ENCODE measurements at regions not wholly inside any gene's neighbourhood (a gene's known extent, or its start where the extent isn't known, plus 50 kb on each side); places are given as distances from the start of the nearest gene placed in this dataset.

DNA sequence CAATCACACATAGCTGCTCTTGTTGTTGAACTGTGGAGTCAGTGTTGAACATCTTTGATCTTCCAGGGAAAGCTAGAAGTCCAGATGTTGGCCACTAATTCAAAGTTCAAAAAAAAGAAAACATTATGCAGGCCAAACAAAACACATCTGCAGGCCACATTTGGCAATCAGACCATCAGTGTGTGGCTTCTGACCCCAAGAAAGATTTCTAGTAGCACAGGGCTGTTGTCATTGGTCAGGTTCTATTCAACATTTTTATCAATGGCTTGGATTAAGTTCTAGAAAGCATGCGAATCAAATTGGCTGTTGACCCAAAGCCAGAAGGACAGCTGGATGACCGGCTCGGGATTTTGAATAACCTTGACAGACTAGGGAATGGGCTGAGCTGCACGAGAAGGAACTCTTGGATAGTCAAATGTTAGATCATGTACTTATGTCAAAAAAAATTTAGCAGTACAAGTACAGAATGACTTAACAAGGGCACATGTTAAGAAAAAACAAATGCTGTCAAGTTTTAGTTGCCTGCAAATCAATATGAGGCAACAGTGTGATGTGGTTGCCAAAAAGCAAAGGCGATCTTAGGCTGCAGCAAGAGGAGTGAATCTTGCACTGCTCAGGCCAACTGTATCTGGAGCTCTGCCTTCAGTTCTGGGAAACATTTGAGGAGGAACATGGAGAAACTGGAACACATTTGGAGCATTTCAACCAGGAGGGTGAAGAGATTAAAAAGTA, 187.6 kb downstream of the RGS9 start:
- intact Hi-C loops (cut with DNase I; ENCODE audit: low total_unique reads), result no loop called here
- WGBS, 2 donors, result 45 to 53% methylated on average over 5 of the region's 5 CpGs
- TF ChIP-seq, protein P1, sequence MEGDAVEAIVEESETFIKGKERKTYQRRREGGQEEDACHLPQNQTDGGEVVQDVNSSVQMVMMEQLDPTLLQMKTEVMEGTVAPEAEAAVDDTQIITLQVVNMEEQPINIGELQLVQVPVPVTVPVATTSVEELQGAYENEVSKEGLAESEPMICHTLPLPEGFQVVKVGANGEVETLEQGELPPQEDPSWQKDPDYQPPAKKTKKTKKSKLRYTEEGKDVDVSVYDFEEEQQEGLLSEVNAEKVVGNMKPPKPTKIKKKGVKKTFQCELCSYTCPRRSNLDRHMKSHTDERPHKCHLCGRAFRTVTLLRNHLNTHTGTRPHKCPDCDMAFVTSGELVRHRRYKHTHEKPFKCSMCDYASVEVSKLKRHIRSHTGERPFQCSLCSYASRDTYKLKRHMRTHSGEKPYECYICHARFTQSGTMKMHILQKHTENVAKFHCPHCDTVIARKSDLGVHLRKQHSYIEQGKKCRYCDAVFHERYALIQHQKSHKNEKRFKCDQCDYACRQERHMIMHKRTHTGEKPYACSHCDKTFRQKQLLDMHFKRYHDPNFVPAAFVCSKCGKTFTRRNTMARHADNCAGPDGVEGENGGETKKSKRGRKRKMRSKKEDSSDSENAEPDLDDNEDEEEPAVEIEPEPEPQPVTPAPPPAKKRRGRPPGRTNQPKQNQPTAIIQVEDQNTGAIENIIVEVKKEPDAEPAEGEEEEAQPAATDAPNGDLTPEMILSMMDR (IDR thresholded peaks at IDR 0.05), result no peak
- TF ChIP-seq POLR2A (IDR thresholded peaks at IDR 0.05), result no peak
- DNase-seq (ENCODE audit: low spot score in 2 of 2), result peak in 1 of 2 donors; percentile 63
- no peak overlapping the region for H3K4me3 ChIP-seq (ENCODE audit: low read depth, poor library complexity, severe bottlenecking)

DNA sequence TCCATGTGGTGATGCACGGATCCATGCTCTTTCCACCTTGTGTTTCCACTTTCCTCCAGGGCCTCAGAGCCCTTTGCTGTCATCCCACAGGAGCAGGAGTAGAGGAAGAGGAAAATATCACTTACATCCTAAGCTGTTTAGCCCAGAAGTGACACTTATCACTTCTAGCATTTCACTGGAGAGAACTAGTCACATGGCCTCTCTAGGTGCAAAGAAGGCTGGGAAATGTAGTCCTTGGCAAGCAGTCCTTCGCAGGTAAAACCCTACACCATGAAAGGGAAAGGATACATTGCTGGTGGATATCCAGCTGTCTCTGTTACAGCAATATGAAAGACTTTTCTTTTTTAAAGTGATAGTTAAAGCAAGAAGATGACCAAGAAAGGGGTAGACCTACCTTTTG, 185.9 kb downstream of the RGS9 start:
- intact Hi-C loops (cut with DNase I; ENCODE audit: low total_unique reads), result no loop called here
- no peak overlapping the region for H3K4me3 ChIP-seq (ENCODE audit: low read depth, poor library complexity, severe bottlenecking)
- TF ChIP-seq, protein P1 (IDR thresholded peaks at IDR 0.05), result no peak
- no peak for TF ChIP-seq POLR2A (IDR thresholded peaks at IDR 0.05)
- no peak for DNase-seq (ENCODE audit: low spot score in 2 of 2)
- 76 to 90% methylated on average over 2 of the region's 2 CpGs for WGBS, 2 donors

DNA sequence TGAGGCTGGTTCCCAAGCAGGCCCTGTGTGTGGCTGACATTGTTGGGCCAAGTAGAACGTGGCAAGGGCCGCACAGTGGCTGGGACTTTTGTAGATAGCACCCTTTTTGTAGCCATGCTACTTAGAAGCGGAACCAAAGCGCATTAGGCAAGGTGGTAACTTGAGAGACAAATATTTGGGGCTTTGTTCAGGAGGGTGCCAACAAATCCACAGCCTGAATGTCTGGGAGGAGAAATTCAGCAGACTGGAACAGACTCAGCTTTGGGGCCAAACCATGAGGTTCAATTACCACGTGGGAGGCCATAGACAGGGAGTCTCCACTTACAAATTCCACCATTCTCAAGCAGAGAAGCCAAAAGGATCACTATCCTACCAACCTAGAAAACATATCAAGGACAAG, 183.7 kb downstream of the RGS9 start:
- intact Hi-C loops (cut with DNase I; ENCODE audit: low total_unique reads), result no loop called here
- 93 to 95% methylated on average over 5 of the region's 5 CpGs for WGBS, 2 donors
- H3K4me3 ChIP-seq (ENCODE audit: low read depth, poor library complexity, severe bottlenecking), result no peak overlapping the region
- DNase-seq (ENCODE audit: low spot score in 2 of 2), result no peak
- TF ChIP-seq POLR2A (IDR thresholded peaks at IDR 0.05), result no peak
- TF ChIP-seq, protein P1 (IDR thresholded peaks at IDR 0.05), result no peak

- TF ChIP-seq, protein P1 (IDR thresholded peaks at IDR 0.05), result no peak
- no peak for TF ChIP-seq POLR2A (IDR thresholded peaks at IDR 0.05)
- DNase-seq (ENCODE audit: low spot score in 2 of 2), result no peak
- H3K4me3 ChIP-seq (ENCODE audit: low read depth, poor library complexity, severe bottlenecking), result no peak overlapping the region
- intact Hi-C loops (cut with DNase I; ENCODE audit: low total_unique reads), result no loop called here
- WGBS, 2 donors, result 76 to 84% methylated on average over 6 of the region's 6 CpGs
Observed at GRCh38 chr17:65314212-65314611, 177.0 kb downstream of the RGS9 start.

GRCh38 chr17:65312718-65313377, 175.7 kb downstream of the RGS9 start:
- no peak overlapping the region for H3K4me3 ChIP-seq (ENCODE audit: low read depth, poor library complexity, severe bottlenecking)
- 47 to 56% methylated on average over 6 of the region's 6 CpGs for WGBS, 2 donors
- intact Hi-C loops (cut with DNase I; ENCODE audit: low total_unique reads), result no loop called here

More at GRCh38 chr17:65312718-65313377, 175.7 kb downstream of the RGS9 start:
- DNase-seq (ENCODE audit: low spot score in 2 of 2), result no peak
- TF ChIP-seq, protein P1 (IDR thresholded peaks at IDR 0.05), result no peak
- TF ChIP-seq POLR2A (IDR thresholded peaks at IDR 0.05), result no peak
